Epithelial cell of proximal tubule (primary cell): ENCODE measurements at regions not wholly inside any gene's neighbourhood (a gene's known extent, or its start where the extent isn't known, plus 50 kb on each side); places are given as distances from the start of the nearest gene placed in this dataset.

Experiments used
- DNase-seq: peaks from one replicate; pipeline ENCODE4 v3.0.0-alpha.2; 2011; ENCODE audit warnings: low read depth
- H3K4me3 ChIP-seq: 2 replicates; pipeline ENCODE4 v1.5.1; 2011; ENCODE audit warnings: low read depth, mild to moderate bottlenecking, low read length
- CTCF ChIP-seq: conservative IDR thresholded peaks from 2 replicates; pipeline ENCODE4 v1.5.1; 2012; ENCODE audit warnings: low read depth, mild to moderate bottlenecking, low read length

GRCh38 chr2:37794717-37795116 is 123.3 kb upstream of the CDC42EP3 start:
- no peak overlapping the region for H3K4me3 ChIP-seq
- no peak for DNase-seq
- TF ChIP-seq CTCF, result no peak

- DNase-seq, result no peak
- no peak overlapping the region for H3K4me3 ChIP-seq
- no peak for TF ChIP-seq CTCF
Observed at GRCh38 chr2:37795456-37795855, 124.0 kb upstream of the CDC42EP3 start.

GRCh38 chr2:37795938-37796337 is 124.5 kb upstream of the CDC42EP3 start:
- no peak for DNase-seq
- TF ChIP-seq CTCF, result no peak
- H3K4me3 ChIP-seq, result no peak overlapping the region

GRCh38 chr2:37796481-37796880 is 125.0 kb upstream of the CDC42EP3 start:
- TF ChIP-seq CTCF, result no peak
- no peak overlapping the region for H3K4me3 ChIP-seq

GRCh38 chr2:37797081-37797480 is 125.6 kb upstream of the CDC42EP3 start:
- H3K4me3 ChIP-seq, result no peak overlapping the region
- no peak for DNase-seq
- no peak for TF ChIP-seq CTCF

More at GRCh38 chr2:37796481-37796880, 125.0 kb upstream of the CDC42EP3 start:
- no peak for DNase-seq

- H3K4me3 ChIP-seq, result no peak overlapping the region
- DNase-seq, result no peak
- no peak for TF ChIP-seq CTCF
Observed at GRCh38 chr2:37798315-37799005, 126.6 kb upstream of the RMDN2 start.

GRCh38 chr2:37800176-37800858 is 124.8 kb upstream of the RMDN2 start:
- no peak for DNase-seq
- no peak for TF ChIP-seq CTCF
- H3K4me3 ChIP-seq, result no peak overlapping the region
